ENCODE measurements at regions not wholly inside any gene's neighbourhood (a gene's known extent, or its start where the extent isn't known, plus 50 kb on each side); places are given as distances from the start of the nearest gene placed in this dataset.
"Not testable (repeated sequence)": the region's sequence is repeated elsewhere in the genome, so short reads cannot be mapped to it uniquely, and the experiment has no call there.

GRCh38 chr13:90627813-90628212, 719.7 kb upstream of the MIR17HG start:
- CTCF ChIA-PET: no interaction called here
- no peak overlapping the region for H3K27ac Mint-ChIP-seq

GRCh38 chr13:90628471-90628870, 719.0 kb upstream of the MIR17HG start:
- no peaks in the 10 kb centered on the region for H3K27me3 Mint-ChIP-seq
- peaks cover 1% of the 10 kb centered on the region for H3K9me3 Mint-ChIP-seq (ENCODE audit: low read depth)
- CTCF ChIA-PET: no interaction called here
- H3K4me3 Mint-ChIP-seq: no peak overlapping the region
- H3K4me1 Mint-ChIP-seq: no peaks in the 10 kb centered on the region
- no peak overlapping the region for H3K27ac Mint-ChIP-seq
- DNase-seq (no peak), ATAC-seq (no peak)
- no peaks in the 10 kb centered on the region for H3K36me3 Mint-ChIP-seq

More at GRCh38 chr13:90627813-90628212, 719.7 kb upstream of the MIR17HG start:
- Mint-ChIP-seq H3K4me1 (no peaks in the 10 kb centered on the region), H3K36me3 (no peaks in the 10 kb centered on the region), H3K27me3 (no peaks in the 10 kb centered on the region), H3K4me3 (no peak overlapping the region), H3K9me3 (ENCODE audit: low read depth) (peaks cover 1% of the 10 kb centered on the region)
- DNase-seq (no peak), ATAC-seq (no peak)

- no peaks in the 10 kb centered on the region for H3K4me1 Mint-ChIP-seq
- no peak for DNase-seq
- no peaks in the 10 kb centered on the region for H3K27me3 Mint-ChIP-seq
- peaks cover under 1% of the 10 kb centered on the region for H3K9me3 Mint-ChIP-seq (ENCODE audit: low read depth)
- no peak for ATAC-seq
- no peak overlapping the region for H3K4me3 Mint-ChIP-seq
- H3K27ac Mint-ChIP-seq: no peak overlapping the region
- CTCF ChIA-PET: no interaction called here
- H3K36me3 Mint-ChIP-seq: no peaks in the 10 kb centered on the region
Measured at GRCh38 chr13:90630716-90631115, 716.8 kb upstream of the MIR17HG start.

GRCh38 chr13:90632184-90632583, 715.3 kb upstream of the MIR17HG start:
- H3K27ac Mint-ChIP-seq: no peak overlapping the region
- H3K4me3 Mint-ChIP-seq: no peak overlapping the region
- H3K27me3 Mint-ChIP-seq: no peaks in the 10 kb centered on the region
- ATAC-seq (no peak), DNase-seq (no peak)
- H3K36me3 Mint-ChIP-seq: no peaks in the 10 kb centered on the region
- H3K4me1 Mint-ChIP-seq: no peaks in the 10 kb centered on the region
- CTCF ChIA-PET: no interaction called here
- no peaks in the 10 kb centered on the region for H3K9me3 Mint-ChIP-seq (ENCODE audit: low read depth)

DNA sequence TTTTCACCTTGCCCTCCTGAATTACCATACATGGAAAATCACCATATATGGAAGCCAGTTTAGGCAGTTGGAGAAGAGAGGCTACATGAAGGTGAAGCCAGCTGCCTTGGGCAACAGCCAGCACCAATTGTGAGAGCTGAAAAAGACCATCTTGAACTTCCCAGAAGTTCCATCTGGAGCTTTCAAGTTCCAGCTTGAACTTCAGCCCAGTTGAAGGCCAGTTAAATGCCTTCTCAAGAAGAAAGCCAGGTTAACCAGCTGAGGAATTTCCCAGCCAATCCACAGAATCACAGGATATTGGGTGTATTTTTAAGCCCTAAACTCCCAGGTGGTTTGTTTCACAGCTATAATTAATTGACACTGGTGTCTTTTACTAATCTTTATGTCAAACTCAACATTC, 713.6 kb upstream of the MIR17HG start:
- Mint-ChIP-seq H3K27ac (no peak overlapping the region), H3K27me3 (no peaks in the 10 kb centered on the region), H3K9me3 (ENCODE audit: low read depth) (peaks cover 4% of the 10 kb centered on the region), H3K36me3 (no peaks in the 10 kb centered on the region), H3K4me1 (no peaks in the 10 kb centered on the region), H3K4me3 (no peak overlapping the region)
- no peak for ATAC-seq
- no peak for DNase-seq
- CTCF ChIA-PET: interaction anchor here (0.7 kb wide), 1 partner anchor 1779 kb away, joined by 3 read pairs; no protein-coding TSS in a partner anchor

DNA sequence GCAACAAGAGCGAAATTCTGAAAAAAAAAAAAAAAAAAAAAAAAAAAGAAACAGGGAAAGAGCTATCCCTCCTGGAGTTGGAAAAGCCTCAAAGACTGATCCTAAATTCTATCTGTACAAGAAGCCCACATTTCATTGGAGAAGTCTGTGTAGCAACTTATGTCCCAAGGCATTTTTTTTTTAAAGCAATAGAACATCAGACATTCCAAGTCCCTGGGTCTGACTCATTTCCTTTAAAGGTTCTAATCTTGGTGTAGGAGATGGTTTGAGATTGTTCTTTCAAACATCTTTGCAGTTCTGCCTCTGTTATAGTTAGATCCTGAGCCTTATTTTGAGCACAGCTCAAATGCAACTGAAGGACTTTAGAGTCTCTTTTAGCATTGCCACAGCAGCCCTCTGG, 706.5 kb upstream of the MIR17HG start:
- Mint-ChIP-seq H3K36me3 (no peaks in the 10 kb centered on the region), H3K27ac (no peak overlapping the region), H3K4me1 (no peaks in the 10 kb centered on the region), H3K9me3 (ENCODE audit: low read depth) (peaks cover 4% of the 10 kb centered on the region), H3K4me3 (no peak overlapping the region), H3K27me3 (no peaks in the 10 kb centered on the region)
- CTCF ChIA-PET: no interaction called here
- no peak for DNase-seq
- ATAC-seq: no peak

- peaks cover 4% of the 10 kb centered on the region for H3K9me3 Mint-ChIP-seq (ENCODE audit: low read depth)
- DNase-seq (no peak), ATAC-seq (no peak)
- H3K36me3 Mint-ChIP-seq: no peaks in the 10 kb centered on the region
- H3K4me1 Mint-ChIP-seq: no peaks in the 10 kb centered on the region
- CTCF ChIA-PET: no interaction called here
- H3K27ac Mint-ChIP-seq: no peak overlapping the region
- no peak overlapping the region for H3K4me3 Mint-ChIP-seq
- no peaks in the 10 kb centered on the region for H3K27me3 Mint-ChIP-seq
Measured at GRCh38 chr13:90641884-90642283, 705.6 kb upstream of the MIR17HG start.

- H3K4me1 Mint-ChIP-seq: no peaks in the 10 kb centered on the region
- no peak overlapping the region for H3K27ac Mint-ChIP-seq
- no peak overlapping the region for H3K4me3 Mint-ChIP-seq
- no peaks in the 10 kb centered on the region for H3K36me3 Mint-ChIP-seq
- CTCF ChIA-PET: no interaction called here
- H3K9me3 Mint-ChIP-seq (ENCODE audit: low read depth): no peaks in the 10 kb centered on the region
- no peak for ATAC-seq
- DNase-seq: no peak
- no peaks in the 10 kb centered on the region for H3K27me3 Mint-ChIP-seq
Measured at GRCh38 chr13:90645582-90645981, 701.9 kb upstream of the MIR17HG start.

- Mint-ChIP-seq H3K4me1 (no peaks in the 10 kb centered on the region), H3K36me3 (no peaks in the 10 kb centered on the region), H3K4me3 (no peak overlapping the region), H3K9me3 (ENCODE audit: low read depth) (peaks cover 14% of the 10 kb centered on the region), H3K27ac (no peak overlapping the region), H3K27me3 (no peaks in the 10 kb centered on the region)
- DNase-seq: no peak
- ATAC-seq: no peak
- CTCF ChIA-PET: no interaction called here
Measured at GRCh38 chr13:90648497-90648896, 699.0 kb upstream of the MIR17HG start.

GRCh38 chr13:90652036-90652435, 695.5 kb upstream of the MIR17HG start:
- Mint-ChIP-seq H3K27ac (no peak overlapping the region), H3K4me3 (no peak overlapping the region), H3K36me3 (no peaks in the 10 kb centered on the region), H3K4me1 (no peaks in the 10 kb centered on the region), H3K27me3 (no peaks in the 10 kb centered on the region), H3K9me3 (ENCODE audit: low read depth) (peaks cover 14% of the 10 kb centered on the region)
- CTCF ChIA-PET: no interaction called here
- DNase-seq (no peak), ATAC-seq (no peak)

DNA sequence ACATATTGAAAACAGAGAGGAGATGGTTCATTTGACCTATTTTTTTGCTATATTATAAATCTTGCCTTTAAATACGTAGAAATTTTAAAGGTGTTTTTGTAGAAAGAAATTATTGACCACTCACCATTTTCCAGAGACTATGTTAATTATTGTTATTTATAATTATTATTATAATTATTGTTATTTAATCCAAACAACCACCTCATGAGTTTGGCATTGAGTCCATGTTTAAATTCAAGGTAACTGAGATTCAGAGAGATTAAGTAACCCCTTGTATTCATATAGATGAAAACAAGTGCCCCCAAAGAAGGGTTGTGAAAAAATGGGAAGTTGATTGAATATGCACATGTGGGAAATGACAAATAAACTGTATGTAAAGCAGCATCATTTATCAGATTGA, 692.5 kb upstream of the MIR17HG start:
- CTCF ChIA-PET: no interaction called here
- no peak overlapping the region for H3K4me3 Mint-ChIP-seq

GRCh38 chr13:90664200-90664599, 683.3 kb upstream of the MIR17HG start:
- DNase-seq; H3K4me1 Mint-ChIP-seq; H3K27ac Mint-ChIP-seq; H3K27me3 Mint-ChIP-seq; CTCF ChIA-PET; H3K4me3 Mint-ChIP-seq; H3K9me3 Mint-ChIP-seq (ENCODE audit: low read depth); ATAC-seq; H3K36me3 Mint-ChIP-seq: not testable (repeated sequence)

More for the DNA sequence above, 692.5 kb upstream of the MIR17HG start:
- H3K9me3 Mint-ChIP-seq (ENCODE audit: low read depth): peaks cover 14% of the 10 kb centered on the region
- DNase-seq (no peak), ATAC-seq (no peak)
- H3K27ac Mint-ChIP-seq: no peak overlapping the region
- H3K36me3 Mint-ChIP-seq: no peaks in the 10 kb centered on the region
- no peaks in the 10 kb centered on the region for H3K4me1 Mint-ChIP-seq
- no peaks in the 10 kb centered on the region for H3K27me3 Mint-ChIP-seq

GRCh38 chr13:90673746-90674145, 673.7 kb upstream of the MIR17HG start:
- Mint-ChIP-seq H3K27ac (no peak overlapping the region), H3K9me3 (ENCODE audit: low read depth) (peaks cover 5% of the 10 kb centered on the region), H3K4me1 (no peaks in the 10 kb centered on the region), H3K36me3 (no peaks in the 10 kb centered on the region), H3K27me3 (no peaks in the 10 kb centered on the region), H3K4me3 (no peak overlapping the region)
- ATAC-seq (no peak), DNase-seq (no peak)
- CTCF ChIA-PET: no interaction called here

DNA sequence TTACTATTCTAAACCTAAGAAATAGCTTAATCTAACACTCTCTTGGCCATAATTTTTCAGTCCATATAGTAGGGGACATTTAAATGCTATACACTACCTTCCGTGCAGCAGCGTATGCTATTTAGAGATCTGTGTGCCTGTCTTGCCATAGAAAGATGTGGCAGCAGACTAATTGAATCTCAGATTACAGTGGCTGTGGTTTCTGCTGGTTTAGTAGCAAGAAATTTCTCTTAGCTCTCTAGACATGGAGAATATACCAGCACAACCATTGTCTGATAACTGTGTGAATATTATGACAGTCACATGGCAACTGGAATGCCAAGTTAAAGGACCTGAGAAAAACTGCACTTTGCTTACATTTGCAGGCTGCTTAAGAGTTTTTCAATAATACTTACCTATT, 672.4 kb upstream of the MIR17HG start:
- no peaks in the 10 kb centered on the region for H3K27me3 Mint-ChIP-seq
- no peak for ATAC-seq
- CTCF ChIA-PET: no interaction called here
- DNase-seq: no peak
- H3K4me1 Mint-ChIP-seq: no peaks in the 10 kb centered on the region
- peaks cover 5% of the 10 kb centered on the region for H3K9me3 Mint-ChIP-seq (ENCODE audit: low read depth)
- H3K27ac Mint-ChIP-seq: no peak overlapping the region
- H3K36me3 Mint-ChIP-seq: no peaks in the 10 kb centered on the region
- H3K4me3 Mint-ChIP-seq: no peak overlapping the region

GRCh38 chr13:90680826-90681225, 666.7 kb upstream of the MIR17HG start:
- H3K36me3 Mint-ChIP-seq: no peaks in the 10 kb centered on the region
- H3K4me3 Mint-ChIP-seq: no peak overlapping the region

More at GRCh38 chr13:90680826-90681225, 666.7 kb upstream of the MIR17HG start:
- no peak overlapping the region for H3K27ac Mint-ChIP-seq
- CTCF ChIA-PET: no interaction called here
- no peaks in the 10 kb centered on the region for H3K4me1 Mint-ChIP-seq
- H3K27me3 Mint-ChIP-seq: no peaks in the 10 kb centered on the region
- H3K9me3 Mint-ChIP-seq (ENCODE audit: low read depth): no peaks in the 10 kb centered on the region
- DNase-seq (no peak), ATAC-seq (no peak)

Data from activated CD8-positive, alpha-beta memory T cell treated with anti-CD3 and anti-CD28 coated beads, Interleukin-2, amount 10 ng/mL, durations not matched to agents 7 days and 5 days (primary cell).